Osteocyte (in vitro differentiated cells): ENCODE measurements at regions not wholly inside any gene's neighbourhood (a gene's known extent, or its start where the extent isn't known, plus 50 kb on each side); places are given as distances from the start of the nearest gene placed in this dataset.

Experiments
- DNase-seq: peaks from one replicate; pipeline ENCODE4 v3.0.0; 2021; ENCODE audit warnings: mixed read lengths; ENCODE audit not compliant: unreplicated experiment; ENCODE audit errors: extremely low spot score
- H3K27ac Mint-ChIP-seq: one replicate; pipeline ENCODE4 v1.8.0; 2021; ENCODE audit warnings: mild to moderate bottlenecking, mixed read lengths; ENCODE audit not compliant: unreplicated experiment
- H3K27me3 Mint-ChIP-seq: one replicate; pipeline ENCODE4 v1.8.0; 2021; ENCODE audit warnings: mixed read lengths; ENCODE audit not compliant: unreplicated experiment
- H3K36me3 Mint-ChIP-seq: one replicate; pipeline ENCODE4 v1.8.0; 2021; ENCODE audit warnings: mixed read lengths; ENCODE audit not compliant: unreplicated experiment
- H3K4me1 Mint-ChIP-seq: one replicate; pipeline ENCODE4 v1.8.0; 2021; ENCODE audit warnings: mixed read lengths; ENCODE audit not compliant: unreplicated experiment
- H3K4me3 Mint-ChIP-seq: one replicate; pipeline ENCODE4 v1.8.0; 2021; ENCODE audit warnings: mild to moderate bottlenecking, moderate library complexity, mixed read lengths; ENCODE audit not compliant: unreplicated experiment
- H3K9me3 Mint-ChIP-seq: one replicate; pipeline ENCODE4 v1.8.0; 2021; ENCODE audit warnings: mixed read lengths; ENCODE audit not compliant: unreplicated experiment
- TF ChIP-seq, protein P1 (sequence below): fragments of 200-600 bp; sonication (generic); IDR thresholded peaks from 2 replicates; pipeline ENCODE4 v1.5.0; 2021; ENCODE audit warnings: antibody characterized with exemption, mild to moderate bottlenecking, moderate library complexity

DNA sequence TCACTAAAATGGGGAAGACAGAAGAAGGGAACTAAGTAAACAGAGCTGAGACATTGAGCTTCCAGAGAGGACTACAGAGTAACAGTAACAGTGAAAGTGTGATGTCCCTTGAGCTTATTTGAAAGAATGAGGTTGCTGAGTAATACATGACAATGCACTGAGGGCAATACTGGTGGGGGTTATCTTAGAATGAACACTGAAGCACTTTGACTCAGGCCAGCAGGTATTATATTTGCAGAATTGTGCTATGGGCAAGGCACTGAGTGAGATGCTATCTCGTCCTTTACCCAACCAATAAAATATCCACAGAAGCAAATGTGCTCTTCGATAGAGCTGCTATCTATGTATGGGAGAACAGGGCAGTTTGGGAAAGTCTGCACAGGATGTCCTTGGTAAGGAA, 133.2 kb downstream of the DISP1 start:
- Mint-ChIP-seq H3K9me3 (no peaks in the 10 kb centered on the region), H3K4me3 (no peak overlapping the region), H3K27me3 (no peaks in the 10 kb centered on the region), H3K27ac (no peak overlapping the region), H3K4me1 (peaks cover 15% of the 10 kb centered on the region), H3K36me3 (peaks cover 3% of the 10 kb centered on the region)
- TF ChIP-seq, protein P1, sequence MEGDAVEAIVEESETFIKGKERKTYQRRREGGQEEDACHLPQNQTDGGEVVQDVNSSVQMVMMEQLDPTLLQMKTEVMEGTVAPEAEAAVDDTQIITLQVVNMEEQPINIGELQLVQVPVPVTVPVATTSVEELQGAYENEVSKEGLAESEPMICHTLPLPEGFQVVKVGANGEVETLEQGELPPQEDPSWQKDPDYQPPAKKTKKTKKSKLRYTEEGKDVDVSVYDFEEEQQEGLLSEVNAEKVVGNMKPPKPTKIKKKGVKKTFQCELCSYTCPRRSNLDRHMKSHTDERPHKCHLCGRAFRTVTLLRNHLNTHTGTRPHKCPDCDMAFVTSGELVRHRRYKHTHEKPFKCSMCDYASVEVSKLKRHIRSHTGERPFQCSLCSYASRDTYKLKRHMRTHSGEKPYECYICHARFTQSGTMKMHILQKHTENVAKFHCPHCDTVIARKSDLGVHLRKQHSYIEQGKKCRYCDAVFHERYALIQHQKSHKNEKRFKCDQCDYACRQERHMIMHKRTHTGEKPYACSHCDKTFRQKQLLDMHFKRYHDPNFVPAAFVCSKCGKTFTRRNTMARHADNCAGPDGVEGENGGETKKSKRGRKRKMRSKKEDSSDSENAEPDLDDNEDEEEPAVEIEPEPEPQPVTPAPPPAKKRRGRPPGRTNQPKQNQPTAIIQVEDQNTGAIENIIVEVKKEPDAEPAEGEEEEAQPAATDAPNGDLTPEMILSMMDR, result no peak
- DNase-seq, result no peak

DNA sequence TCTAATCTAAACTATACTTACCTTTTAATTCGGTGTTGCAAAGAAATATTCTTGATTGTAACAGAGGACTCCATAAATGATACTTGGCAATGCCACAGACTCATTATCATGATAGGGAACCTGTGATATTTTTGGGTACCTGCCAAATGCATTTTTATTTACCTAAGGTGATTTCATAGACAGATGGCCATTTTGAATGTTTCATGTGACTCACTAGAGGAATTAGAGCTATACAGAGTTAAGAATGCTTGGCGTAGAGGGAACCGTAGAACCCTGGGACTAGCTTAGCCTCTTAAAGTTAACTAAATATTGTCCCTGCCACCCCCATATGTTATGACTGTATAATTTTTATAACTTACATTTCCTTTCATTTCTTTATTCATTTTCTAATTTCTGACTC, 136.1 kb downstream of the DISP1 start:
- H3K36me3 Mint-ChIP-seq, result peaks cover 3% of the 10 kb centered on the region
- H3K27me3 Mint-ChIP-seq, result no peaks in the 10 kb centered on the region
- H3K9me3 Mint-ChIP-seq, result no peaks in the 10 kb centered on the region
- H3K4me3 Mint-ChIP-seq, result no peak overlapping the region
- TF ChIP-seq, protein P1, result no peak
- H3K27ac Mint-ChIP-seq, result no peak overlapping the region
- no peak for DNase-seq
- peaks cover 15% of the 10 kb centered on the region for H3K4me1 Mint-ChIP-seq

DNA sequence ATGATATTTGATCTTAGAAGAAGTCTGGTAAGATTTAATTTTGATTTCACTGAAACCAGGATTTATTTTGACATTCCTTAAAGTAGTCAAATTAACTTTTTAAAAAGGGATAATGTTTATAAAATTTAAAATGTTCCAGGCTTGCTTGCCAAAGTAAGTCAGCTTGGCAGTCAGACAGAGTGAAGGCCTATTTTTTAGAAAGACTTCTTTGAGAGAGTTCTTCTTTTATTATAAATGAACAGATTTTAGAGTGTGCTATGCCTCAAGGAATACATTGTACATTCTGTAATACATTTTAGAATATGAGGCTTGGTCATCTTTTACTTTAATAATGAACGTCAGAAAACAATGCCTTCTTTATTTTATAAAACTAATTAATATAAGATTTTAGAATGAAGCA, 138.7 kb downstream of the DISP1 start:
- TF ChIP-seq, protein P1, result no peak
- H3K36me3 Mint-ChIP-seq, result no peaks in the 10 kb centered on the region
- no peaks in the 10 kb centered on the region for H3K27me3 Mint-ChIP-seq
- peaks cover 15% of the 10 kb centered on the region for H3K4me1 Mint-ChIP-seq
- DNase-seq, result no peak
- no peaks in the 10 kb centered on the region for H3K9me3 Mint-ChIP-seq
- H3K4me3 Mint-ChIP-seq, result no peak overlapping the region
- no peak overlapping the region for H3K27ac Mint-ChIP-seq

DNA sequence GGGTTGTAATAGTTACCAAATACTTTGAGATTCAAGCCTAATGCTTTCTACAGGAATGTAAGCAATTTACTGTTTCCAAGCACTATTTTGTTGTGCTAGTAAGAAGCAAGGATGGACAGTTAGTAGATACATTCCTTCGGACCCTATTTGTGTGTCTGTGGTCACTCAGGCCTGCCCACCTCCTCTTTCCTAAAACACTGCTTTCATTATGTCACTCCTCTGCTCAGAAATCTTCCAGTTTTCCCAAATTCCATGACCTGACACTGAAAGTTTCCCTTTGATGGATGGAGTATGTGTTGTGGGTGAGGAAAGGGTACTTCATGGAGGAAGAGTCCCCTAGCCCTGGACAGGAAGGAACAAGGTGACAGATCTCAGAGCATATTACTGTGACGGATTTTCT, 141.1 kb downstream of the DISP1 start:
- no peaks in the 10 kb centered on the region for H3K27me3 Mint-ChIP-seq
- TF ChIP-seq, protein P1, result no peak
- H3K4me1 Mint-ChIP-seq, result peaks cover 6% of the 10 kb centered on the region
- H3K36me3 Mint-ChIP-seq, result peaks cover 6% of the 10 kb centered on the region
- no peak for DNase-seq
- H3K4me3 Mint-ChIP-seq, result no peak overlapping the region
- H3K27ac Mint-ChIP-seq, result no peak overlapping the region
- peaks cover 6% of the 10 kb centered on the region for H3K9me3 Mint-ChIP-seq

DNA sequence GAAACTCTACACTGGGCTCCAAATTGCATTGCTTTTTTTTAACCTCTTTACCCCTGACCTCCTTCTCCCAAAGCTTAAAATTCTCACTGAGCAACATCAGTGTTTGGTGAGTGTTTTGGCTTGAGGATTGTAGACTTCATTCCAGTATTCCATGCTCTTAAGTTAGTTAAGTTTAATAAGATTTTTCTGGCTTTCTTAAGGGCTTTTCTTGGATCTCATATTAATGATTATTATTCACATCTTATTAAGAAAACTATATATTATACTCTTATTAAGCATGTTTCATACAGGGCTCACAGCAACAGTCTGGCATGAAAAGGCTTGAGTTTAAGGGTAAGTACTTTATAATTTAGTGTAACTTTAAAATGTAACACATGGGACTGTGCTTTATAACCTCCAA, 141.8 kb downstream of the DISP1 start:
- Mint-ChIP-seq H3K27ac (no peak overlapping the region), H3K36me3 (peaks cover 6% of the 10 kb centered on the region), H3K4me1 (no peaks in the 10 kb centered on the region), H3K9me3 (peaks cover 6% of the 10 kb centered on the region), H3K27me3 (no peaks in the 10 kb centered on the region), H3K4me3 (no peak overlapping the region)
- TF ChIP-seq, protein P1, result no peak
- no peak for DNase-seq
